ENCODE measurements at regions not wholly inside any gene's neighbourhood (a gene's known extent, or its start where the extent isn't known, plus 50 kb on each side); places are given as distances from the start of the nearest gene placed in this dataset.

DNA sequence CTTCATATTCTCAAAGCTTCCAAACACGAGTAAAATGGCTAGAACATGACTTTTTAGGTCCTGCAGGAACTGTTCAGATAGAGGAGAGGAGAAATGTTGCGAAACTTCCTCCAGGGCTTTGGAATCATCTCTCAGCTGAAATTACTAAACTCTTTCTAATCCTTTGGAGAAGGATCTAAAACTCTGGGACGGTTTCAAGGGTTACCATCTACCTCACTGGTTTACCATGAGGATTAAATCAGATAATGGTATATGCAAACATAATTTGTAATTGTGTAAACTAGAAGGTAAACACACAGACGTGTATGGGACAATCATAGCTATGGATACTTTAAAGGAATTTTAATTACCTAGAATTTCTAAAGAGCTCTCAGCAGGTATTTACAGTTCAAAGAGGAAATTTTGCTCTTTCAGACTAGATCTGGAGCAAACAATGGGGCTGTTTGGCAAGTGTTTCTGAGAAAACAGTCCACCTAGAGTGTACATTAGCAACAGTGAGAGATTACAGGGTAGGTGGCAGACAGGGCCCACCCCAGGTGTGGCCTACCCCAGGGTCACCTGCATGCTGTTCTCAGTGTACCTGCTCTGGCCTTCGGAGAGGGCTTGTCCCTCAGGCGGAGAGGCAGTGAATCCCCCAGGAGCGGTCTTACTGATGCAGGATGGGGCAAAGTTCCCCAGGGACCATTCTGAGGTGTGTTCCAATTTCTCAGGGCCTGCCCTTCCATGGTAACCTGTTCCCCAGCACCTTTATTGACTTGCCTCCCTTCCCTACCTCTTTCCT lies 124.7 kb upstream of the MAX start (continued):
- TF ChIP-seq, protein P1, sequence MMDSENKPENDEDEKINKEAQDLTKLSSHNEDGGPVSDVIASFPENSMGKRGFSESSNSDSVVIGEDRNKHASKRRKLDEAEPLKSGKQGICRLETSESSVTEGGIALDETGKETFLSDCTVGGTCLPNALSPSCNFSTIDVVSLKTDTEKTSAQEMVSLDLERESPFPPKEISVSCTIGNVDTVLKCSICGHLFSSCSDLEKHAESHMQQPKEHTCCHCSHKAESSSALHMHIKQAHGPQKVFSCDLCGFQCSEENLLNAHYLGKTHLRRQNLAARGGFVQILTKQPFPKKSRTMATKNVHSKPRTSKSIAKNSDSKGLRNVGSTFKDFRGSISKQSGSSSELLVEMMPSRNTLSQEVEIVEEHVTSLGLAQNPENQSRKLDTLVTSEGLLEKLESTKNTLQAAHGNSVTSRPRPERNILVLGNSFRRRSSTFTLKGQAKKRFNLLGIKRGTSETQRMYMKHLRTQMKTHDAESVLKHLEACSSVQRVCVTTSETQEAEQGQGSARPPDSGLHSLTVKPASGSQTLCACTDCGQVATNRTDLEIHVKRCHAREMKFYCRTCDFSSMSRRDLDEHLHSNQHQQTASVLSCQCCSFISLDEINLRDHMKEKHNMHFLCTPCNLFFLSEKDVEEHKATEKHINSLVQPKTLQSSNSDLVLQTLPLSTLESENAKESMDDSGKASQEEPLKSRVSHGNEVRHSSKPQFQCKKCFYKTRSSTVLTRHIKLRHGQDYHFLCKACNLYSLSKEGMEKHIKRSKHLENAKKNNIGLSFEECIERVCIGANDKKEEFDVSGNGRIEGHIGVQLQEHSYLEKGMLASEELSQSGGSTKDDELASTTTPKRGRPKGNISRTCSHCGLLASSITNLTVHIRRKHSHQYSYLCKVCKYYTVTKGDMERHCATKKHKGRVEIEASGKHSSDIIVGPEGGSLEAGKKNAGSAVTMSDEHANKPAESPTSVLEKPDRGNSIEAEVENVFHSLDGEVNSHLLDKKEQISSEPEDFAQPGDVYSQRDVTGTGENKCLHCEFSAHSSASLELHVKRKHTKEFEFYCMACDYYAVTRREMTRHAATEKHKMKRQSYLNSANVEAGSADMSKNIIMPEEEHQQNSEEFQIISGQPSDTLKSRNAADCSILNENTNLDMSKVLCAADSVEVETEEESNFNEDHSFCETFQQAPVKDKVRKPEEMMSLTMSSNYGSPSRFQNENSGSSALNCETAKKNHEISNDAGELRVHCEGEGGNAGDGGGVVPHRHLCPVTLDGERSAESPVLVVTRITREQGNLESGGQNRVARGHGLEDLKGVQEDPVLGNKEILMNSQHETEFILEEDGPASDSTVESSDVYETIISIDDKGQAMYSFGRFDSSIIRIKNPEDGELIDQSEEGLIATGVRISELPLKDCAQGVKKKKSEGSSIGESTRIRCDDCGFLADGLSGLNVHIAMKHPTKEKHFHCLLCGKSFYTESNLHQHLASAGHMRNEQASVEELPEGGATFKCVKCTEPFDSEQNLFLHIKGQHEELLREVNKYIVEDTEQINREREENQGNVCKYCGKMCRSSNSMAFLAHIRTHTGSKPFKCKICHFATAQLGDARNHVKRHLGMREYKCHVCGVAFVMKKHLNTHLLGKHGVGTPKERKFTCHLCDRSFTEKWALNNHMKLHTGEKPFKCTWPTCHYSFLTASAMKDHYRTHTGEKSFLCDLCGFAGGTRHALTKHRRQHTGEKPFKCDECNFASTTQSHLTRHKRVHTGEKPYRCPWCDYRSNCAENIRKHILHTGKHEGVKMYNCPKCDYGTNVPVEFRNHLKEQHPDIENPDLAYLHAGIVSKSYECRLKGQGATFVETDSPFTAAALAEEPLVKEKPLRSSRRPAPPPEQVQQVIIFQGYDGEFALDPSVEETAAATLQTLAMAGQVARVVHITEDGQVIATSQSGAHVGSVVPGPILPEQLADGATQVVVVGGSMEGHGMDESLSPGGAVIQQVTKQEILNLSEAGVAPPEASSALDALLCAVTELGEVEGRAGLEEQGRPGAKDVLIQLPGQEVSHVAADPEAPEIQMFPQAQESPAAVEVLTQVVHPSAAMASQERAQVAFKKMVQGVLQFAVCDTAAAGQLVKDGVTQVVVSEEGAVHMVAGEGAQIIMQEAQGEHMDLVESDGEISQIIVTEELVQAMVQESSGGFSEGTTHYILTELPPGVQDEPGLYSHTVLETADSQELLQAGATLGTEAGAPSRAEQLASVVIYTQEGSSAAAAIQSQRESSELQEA (CRISPR knock-in tag; IDR thresholded peaks at IDR 0.05; ENCODE audit: not compliant biosample characterization) = no peak
- TF ChIP-seq PPARG (CRISPR knock-in tag; conservative IDR thresholded peaks at IDR 0.05) = peak; percentile 70
- TF ChIP-seq SSRP1 (CRISPR knock-in tag; IDR thresholded peaks at IDR 0.05) = no peak
- no peak; the same call in 1 of the 2 replicates for TF ChIP-seq ZNF331 (CRISPR knock-in tag; IDR thresholded peaks at IDR 0.05)
- no peak for TF ChIP-seq ADNP (CRISPR knock-in tag; IDR thresholded peaks at IDR 0.05)
- TF ChIP-seq GABPA (IDR thresholded peaks at IDR 0.05; ENCODE audit: low read depth, low read length) = no peak
- peak; percentile 23; the same call in 1 of the 2 replicates for TF ChIP-seq GABPA (CRISPR knock-in tag; IDR thresholded peaks at IDR 0.05; ENCODE audit: low read depth)
- TF ChIP-seq, protein P2, sequence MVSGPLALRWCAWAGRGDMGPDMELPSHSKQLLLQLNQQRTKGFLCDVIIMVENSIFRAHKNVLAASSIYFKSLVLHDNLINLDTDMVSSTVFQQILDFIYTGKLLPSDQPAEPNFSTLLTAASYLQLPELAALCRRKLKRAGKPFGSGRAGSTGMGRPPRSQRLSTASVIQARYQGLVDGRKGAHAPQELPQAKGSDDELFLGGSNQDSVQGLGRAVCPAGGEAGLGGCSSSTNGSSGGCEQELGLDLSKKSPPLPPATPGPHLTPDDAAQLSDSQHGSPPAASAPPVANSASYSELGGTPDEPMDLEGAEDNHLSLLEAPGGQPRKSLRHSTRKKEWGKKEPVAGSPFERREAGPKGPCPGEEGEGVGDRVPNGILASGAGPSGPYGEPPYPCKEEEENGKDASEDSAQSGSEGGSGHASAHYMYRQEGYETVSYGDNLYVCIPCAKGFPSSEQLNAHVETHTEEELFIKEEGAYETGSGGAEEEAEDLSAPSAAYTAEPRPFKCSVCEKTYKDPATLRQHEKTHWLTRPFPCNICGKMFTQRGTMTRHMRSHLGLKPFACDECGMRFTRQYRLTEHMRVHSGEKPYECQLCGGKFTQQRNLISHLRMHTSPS (CRISPR knock-in tag; IDR thresholded peaks at IDR 0.05; ENCODE audit: low read depth) = no peak
- no peak for TF ChIP-seq ATRX (CRISPR knock-in tag; IDR thresholded peaks at IDR 0.05; ENCODE audit: borderline replicate concordance)
- TF ChIP-seq NR2F6 (IDR thresholded peaks at IDR 0.05) = peak; percentile 88
- TF ChIP-seq NR2F6 (CRISPR knock-in tag; IDR thresholded peaks at IDR 0.05) = peak; percentile 79
- TF ChIP-seq, protein P3, sequence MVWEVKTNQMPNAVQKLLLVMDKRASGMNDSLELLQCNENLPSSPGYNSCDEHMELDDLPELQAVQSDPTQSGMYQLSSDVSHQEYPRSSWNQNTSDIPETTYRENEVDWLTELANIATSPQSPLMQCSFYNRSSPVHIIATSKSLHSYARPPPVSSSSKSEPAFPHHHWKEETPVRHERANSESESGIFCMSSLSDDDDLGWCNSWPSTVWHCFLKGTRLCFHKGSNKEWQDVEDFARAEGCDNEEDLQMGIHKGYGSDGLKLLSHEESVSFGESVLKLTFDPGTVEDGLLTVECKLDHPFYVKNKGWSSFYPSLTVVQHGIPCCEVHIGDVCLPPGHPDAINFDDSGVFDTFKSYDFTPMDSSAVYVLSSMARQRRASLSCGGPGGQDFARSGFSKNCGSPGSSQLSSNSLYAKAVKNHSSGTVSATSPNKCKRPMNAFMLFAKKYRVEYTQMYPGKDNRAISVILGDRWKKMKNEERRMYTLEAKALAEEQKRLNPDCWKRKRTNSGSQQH (CRISPR knock-in tag; IDR thresholded peaks at IDR 0.05; ENCODE audit: low read depth) = no peak
- TF ChIP-seq ZNF264 (CRISPR knock-in tag; IDR thresholded peaks at IDR 0.05) = no peak
- TF ChIP-seq ZNF775 (CRISPR knock-in tag; IDR thresholded peaks at IDR 0.05; ENCODE audit: borderline replicate concordance) = no peak
- TF ChIP-seq, protein P4, sequence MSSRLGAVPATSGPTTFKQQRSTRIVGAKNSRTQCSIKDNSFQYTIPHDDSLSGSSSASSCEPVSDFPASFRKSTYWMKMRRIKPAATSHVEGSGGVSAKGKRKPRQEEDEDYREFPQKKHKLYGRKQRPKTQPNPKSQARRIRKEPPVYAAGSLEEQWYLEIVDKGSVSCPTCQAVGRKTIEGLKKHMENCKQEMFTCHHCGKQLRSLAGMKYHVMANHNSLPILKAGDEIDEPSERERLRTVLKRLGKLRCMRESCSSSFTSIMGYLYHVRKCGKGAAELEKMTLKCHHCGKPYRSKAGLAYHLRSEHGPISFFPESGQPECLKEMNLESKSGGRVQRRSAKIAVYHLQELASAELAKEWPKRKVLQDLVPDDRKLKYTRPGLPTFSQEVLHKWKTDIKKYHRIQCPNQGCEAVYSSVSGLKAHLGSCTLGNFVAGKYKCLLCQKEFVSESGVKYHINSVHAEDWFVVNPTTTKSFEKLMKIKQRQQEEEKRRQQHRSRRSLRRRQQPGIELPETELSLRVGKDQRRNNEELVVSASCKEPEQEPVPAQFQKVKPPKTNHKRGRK (CRISPR knock-in tag; IDR thresholded peaks at IDR 0.05) = no peak
- TF ChIP-seq ZNF430 (CRISPR knock-in tag; IDR thresholded peaks at IDR 0.05) = no peak
